NT2/D1 (cell line): ENCODE measurements at regions not wholly inside any gene's neighbourhood (a gene's known extent, or its start where the extent isn't known, plus 50 kb on each side); places are given as distances from the start of the nearest gene placed in this dataset.

Experiments used
- SUZ12 ChIP-seq: IDR thresholded peaks from 2 replicates; pipeline ENCODE4 v1.6.1; 2011; ENCODE audit not compliant: insufficient read length, insufficient read depth; ENCODE audit errors: extremely low read depth
- YY1 ChIP-seq: IDR thresholded peaks from 2 replicates; pipeline ENCODE4 v1.6.1; 2011; ENCODE audit not compliant: insufficient read length, insufficient read depth
- ZNF274 ChIP-seq: IDR thresholded peaks from 2 replicates; pipeline ENCODE4 v1.6.1; 2011; ENCODE audit warnings: mild to moderate bottlenecking, low read depth, low read length

- TF ChIP-seq SUZ12, result no peak
- no peak for TF ChIP-seq ZNF274
- no peak for TF ChIP-seq YY1
Observed at GRCh38 chr10:69730251-69731156, 71.2 kb upstream of the COL13A1 start.
